Adrenal gland (tissue), 5 donors: ENCODE measurements at regions not wholly inside any gene's neighbourhood (a gene's known extent, or its start where the extent isn't known, plus 50 kb on each side); places are given as distances from the start of the nearest gene placed in this dataset.

Experiments used
- POLR2A ChIP-seq, 2 donors: fragments of 450-650 bp; IDR thresholded peaks; one replicate each; pipeline ENCODE4 v1.6.1; 2017; ENCODE audit warnings: antibody characterized with exemption in 2 of 2, mild to moderate bottlenecking in 2 of 2, moderate library complexity in 1 of 2
- TF ChIP-seq, protein P1 (sequence below), 6 experiments: fragments of 450-650 bp in 4 of 6; fragments of 200-600 bp in 2 of 6; sonication (generic) in 1 of 6; IDR thresholded peaks; 1 replicate in 5 of 6; 2 replicates in 1 of 6; pipeline versions ENCODE4 v1.5.1 to v1.8.0; 2016 to 2021; ENCODE audit warnings: antibody characterized with exemption in 6 of 6, mild to moderate bottlenecking in 2 of 6, moderate library complexity in 1 of 6
- donor health status: DM: no; HTN: no; CAD: no.

GRCh38 chr4:38223306-38223705 lies 263.1 kb downstream of the PTTG2 start:
- TF ChIP-seq, protein P1, sequence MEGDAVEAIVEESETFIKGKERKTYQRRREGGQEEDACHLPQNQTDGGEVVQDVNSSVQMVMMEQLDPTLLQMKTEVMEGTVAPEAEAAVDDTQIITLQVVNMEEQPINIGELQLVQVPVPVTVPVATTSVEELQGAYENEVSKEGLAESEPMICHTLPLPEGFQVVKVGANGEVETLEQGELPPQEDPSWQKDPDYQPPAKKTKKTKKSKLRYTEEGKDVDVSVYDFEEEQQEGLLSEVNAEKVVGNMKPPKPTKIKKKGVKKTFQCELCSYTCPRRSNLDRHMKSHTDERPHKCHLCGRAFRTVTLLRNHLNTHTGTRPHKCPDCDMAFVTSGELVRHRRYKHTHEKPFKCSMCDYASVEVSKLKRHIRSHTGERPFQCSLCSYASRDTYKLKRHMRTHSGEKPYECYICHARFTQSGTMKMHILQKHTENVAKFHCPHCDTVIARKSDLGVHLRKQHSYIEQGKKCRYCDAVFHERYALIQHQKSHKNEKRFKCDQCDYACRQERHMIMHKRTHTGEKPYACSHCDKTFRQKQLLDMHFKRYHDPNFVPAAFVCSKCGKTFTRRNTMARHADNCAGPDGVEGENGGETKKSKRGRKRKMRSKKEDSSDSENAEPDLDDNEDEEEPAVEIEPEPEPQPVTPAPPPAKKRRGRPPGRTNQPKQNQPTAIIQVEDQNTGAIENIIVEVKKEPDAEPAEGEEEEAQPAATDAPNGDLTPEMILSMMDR (IDR thresholded peaks at IDR 0.05): no peak
- TF ChIP-seq POLR2A (IDR thresholded peaks at IDR 0.05): no peak
